HG03095 (cell line): ENCODE measurements at regions not wholly inside any gene's neighbourhood (a gene's known extent, or its start where the extent isn't known, plus 50 kb on each side); places are given as distances from the start of the nearest gene placed in this dataset.

ENCODE experiments used
- ATAC-seq: cut with Tn5 transposase; IDR thresholded peaks from one replicate; pipeline ENCODE4 v1.9.1; 2021; ENCODE audit warnings: moderate library complexity; ENCODE audit not compliant: unreplicated experiment

DNA sequence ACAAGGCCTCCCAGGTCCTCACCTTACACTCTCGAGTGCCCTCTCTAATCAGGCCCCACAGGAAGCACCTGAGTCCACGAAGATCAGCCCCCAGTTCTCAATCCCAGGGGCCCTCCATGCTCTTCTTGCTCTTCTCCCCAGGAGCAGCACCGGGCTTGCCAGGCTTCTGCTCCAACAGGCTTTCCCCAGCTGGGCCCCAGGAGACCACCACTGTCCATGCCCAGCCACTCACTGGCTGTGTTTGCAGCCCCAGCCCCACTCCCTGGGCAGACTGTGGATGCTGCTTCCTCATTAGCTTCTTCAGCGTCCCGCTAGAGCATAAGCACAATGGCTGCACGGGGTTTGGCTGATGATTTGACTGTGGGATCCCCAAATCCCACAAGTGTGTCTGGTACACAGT, 781.9 kb downstream of the GALR1 start:
- ATAC-seq = no peak

DNA sequence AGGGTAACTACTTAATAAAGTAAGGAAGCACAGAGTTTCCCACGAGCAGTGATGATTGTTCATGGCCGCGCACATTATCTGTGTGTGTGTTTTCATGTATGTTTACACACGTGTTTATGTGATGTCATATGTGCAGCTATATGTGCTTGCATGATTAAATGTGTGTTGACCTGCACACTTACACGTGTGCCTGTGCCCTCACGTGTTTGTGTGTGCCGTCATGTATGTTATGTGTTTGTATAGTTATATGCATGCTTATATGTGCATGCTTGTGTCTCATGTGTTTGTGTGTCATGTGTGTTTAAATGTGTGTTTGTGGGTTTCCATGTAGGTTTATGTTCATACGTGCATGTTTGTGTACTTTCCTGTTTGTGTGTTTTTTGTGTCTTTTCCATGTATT, 782.3 kb downstream of the GALR1 start:
- ATAC-seq = no peak

DNA sequence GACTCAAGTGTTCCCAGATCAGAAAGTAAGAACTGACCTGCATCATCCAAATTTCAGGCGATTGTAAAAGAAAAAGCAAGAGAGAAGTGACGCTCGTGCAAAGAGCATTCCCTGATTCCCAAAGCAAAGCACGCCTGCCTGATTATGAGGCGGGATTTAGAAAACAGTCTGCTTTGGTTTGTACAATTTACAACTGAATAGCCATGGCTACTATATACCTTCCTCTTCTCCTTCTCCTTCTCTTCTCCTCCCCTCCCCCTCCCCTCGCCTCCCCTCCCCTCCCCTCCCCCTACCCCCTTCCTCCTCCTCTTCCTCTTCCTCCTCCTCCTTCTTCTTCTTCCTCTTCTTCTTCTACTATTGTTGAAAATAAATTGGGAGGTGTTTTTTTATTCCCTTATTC, 782.9 kb downstream of the GALR1 start:
- no peak for ATAC-seq

DNA sequence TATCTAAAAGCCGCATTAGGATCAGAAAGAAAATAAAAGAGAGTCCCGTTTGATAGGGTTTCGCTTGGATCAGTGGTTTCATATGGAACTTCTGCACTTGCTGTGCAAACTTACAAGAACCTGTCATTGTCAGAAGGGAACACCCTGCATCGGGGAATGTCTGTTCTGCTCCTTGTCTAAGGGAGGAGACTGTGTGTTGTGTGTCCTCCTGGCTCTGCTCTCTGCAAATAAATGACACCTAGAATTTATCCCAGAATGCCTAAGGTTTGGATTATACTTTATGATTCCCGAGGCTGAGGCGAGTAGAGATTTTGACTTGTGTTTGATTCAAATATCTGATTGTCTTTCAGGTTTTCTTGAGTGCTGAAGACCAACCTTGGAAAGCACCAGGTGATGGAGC, 785.1 kb downstream of the GALR1 start:
- no peak for ATAC-seq

DNA sequence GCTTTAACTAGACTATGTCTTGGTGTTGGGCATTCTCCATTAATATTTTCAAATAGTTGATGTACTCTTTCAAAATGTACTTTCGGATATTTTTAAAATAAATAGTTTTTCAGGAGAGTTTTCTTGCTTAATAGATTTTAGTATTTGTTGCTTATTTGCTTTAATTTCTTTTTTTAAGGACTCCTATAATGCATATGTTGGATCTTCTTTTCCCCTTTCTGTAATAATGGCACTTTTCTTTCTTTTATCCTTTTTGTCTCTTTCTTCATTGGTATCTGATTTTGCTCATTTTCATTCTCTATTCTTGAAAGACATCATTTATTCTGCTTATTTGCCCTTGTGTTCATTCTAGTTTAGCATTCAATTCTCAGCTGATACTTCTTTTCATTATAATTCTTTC, 791.6 kb downstream of the GALR1 start:
- ATAC-seq = no peak

DNA sequence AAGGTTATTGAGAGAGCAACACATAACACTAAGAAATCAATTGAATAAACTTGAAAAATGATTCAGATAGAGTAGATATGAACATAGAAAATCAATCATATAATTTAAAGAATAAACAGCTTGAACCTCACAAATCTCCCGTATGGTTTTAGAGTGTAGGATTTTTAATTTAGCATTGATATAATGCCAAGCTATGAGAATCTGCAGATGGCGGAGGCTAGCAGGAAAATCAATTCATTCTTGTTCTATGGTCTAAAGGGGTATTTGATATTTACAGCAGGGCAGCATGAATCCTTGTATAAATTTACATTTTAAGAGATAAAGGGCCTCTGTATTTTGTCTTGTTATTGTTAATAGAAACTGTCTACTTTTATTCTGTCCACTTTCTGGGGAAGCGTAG, 797.0 kb downstream of the GALR1 start:
- no peak for ATAC-seq

DNA sequence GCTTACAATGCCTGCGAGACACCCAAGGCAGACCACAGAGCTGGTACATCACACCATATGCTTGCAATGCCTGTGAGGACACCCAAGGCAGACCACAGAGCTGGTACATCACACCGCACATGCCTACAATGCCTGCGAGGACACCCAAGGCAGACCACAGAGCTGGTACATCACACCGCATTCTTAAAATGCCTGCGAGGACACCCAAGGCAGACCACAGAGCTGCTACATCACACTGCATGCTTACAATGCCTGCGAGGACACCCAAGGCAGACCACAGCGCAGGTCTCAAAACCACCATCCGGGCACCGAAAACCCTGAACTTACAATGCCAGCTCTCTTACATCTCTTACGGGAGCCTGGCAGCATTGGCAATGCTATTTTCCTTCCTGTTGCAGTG, 799.6 kb downstream of the GALR1 start:
- no peak for ATAC-seq

DNA sequence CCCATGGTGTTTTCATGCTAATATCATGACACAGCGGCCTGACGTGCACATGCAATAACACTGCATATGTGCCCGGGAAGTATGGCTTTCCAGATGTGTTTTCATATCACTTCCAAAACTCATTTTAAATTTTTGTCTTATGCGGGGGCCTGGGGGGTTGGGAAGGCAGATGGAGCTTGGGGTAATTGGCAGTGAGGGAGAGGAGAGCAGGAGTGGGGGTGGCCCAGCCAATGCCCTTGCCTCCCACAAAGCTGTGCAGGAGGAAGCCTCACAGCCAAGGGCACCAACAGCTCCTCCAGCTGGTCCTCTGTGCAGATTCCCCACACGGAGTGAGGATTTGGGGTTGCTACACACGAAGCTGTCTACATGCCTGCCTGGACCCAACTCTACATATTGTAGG, 805.2 kb downstream of the GALR1 start:
- ATAC-seq = no peak

DNA sequence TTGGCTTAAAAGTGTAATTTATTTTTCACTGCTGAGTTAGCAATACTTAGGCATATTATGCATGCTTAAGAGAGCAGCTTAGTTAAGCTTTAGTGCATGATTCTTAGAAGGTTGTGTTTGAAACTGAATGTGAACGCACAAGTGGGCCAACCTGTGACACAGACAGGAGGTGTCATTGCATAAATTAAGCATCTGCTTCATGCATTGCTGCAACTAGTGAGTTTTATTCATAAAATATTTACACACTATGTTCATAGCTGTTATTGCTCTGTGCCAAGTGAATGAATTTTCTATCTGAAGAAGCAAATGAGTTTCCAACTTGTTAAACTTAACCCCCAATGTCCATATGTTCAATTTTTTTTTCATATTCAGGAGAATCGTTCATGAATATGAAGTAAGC, 806.4 kb downstream of the GALR1 start:
- no peak for ATAC-seq

DNA sequence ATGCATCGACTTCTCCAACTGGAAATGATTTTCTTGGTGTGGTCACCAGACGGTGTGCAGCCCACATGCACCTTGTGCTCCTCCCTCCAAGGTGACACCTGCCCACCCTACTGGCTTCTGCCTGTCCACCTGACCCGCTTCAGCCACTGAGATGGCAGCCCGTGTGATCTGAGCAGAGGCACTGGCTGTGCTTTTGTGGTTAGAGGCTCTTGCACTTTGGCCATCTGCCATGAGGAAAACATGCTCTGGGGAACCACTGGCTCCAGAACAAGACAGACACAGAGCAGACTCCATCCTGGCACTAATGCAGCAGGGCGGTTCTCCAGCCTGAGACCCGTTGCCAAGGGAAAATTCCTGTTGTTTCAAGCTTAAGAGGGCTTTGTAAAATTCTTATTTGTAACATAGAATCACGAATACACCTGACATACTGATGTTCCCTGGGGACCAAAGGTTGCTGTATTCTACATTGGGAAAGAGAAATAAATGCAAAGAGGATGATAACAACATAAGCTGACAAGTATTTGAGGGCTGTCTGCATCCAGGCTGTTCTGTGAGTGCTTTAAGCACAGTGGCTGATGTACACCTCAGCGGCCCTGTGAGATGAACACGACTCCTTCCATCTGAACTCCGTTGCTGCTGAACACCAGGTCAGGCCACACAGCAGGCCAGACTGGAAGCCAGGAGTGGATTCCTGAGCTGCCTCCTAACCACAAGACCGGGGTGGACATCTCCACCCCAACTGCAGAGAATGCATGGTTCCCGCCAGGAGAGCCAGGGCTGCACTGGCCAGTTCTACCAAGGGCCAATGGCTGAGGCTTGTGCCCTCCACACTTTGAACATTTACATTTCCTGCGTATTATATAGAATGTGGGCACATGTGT, 820.4 kb downstream of the GALR1 start:
- ATAC-seq = no peak

DNA sequence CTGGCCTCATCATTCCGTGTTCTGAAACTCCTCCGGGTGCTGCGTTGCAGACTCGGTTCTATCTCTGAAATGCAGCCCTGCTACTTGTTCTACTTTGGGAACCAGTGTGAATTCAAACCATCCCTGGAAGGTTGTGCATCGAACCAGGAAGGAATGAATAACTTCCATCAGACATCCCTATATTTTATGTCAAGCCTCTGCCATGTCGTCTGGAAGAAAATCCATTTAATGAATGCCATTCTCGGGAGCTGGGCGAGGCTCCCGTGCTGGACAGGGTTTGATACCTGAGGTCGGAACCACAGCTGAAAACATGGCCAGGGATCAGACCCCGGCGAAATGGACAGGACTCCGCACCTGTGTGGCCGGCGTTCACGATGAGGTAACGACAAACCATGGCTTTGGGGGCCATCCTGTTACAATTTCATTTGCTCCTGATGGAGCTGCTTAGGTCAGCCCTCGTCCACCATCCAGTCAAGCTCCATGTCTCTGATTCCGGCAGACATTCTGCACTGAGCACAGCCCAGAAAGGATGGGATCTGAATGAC, 821.6 kb downstream of the GALR1 start:
- no peak for ATAC-seq

DNA sequence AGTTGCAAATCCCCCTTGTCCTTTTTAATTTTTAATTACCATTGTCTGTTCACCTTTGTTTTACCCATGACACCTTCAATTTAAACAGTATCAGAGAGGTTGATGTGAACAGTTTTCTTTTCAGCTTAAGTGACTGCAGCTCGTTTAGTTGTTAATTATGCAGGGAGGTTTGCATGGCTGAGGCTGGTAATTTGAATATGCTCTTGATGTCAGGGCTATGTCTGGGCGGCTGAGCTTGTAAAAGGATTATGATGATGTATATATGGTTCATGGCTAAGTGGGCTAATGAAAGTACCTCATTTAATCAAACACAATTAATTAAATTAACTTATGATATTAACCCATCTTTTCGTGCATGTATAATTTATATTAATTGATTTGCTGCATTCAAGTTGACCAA, 822.1 kb downstream of the GALR1 start:
- ATAC-seq = no peak

DNA sequence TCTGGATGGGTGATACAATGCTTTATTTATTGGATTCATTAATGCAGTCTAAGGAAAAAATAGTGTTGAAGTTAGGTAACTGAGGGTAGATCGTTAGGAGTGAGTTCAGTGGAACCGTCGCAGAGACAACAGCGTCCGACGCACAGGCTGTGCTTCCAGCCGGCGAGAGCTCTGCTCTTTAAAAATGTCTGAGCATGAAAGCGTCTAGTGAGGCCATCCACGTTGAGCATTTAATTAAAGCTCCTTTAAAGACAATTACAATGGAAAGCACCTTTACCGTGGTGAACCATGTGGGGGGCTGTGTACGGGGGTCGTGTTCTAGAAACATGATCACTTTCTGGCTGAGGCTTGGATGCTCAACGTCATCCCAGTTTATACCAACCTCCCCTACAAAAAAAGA, 822.7 kb downstream of the GALR1 start:
- no peak for ATAC-seq

DNA sequence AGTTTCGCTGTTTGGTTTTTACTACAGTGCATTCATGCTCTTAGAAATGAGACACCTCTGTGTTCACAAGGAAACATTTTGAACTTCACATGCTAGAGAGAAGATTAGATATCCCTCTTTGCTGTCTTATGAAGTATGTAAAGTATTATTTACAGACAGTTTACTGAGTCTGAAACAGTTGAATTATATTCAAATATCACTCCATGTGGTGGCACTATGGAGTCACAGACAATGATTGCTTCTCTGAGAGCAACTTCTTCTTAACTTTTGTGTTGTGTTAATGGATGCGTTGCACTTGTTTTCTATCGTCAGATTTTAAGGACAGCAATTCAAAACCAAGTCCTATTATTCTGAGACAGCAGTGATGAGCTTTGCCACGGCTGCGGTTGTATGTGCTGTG, 823.6 kb downstream of the GALR1 start:
- ATAC-seq = no peak

DNA sequence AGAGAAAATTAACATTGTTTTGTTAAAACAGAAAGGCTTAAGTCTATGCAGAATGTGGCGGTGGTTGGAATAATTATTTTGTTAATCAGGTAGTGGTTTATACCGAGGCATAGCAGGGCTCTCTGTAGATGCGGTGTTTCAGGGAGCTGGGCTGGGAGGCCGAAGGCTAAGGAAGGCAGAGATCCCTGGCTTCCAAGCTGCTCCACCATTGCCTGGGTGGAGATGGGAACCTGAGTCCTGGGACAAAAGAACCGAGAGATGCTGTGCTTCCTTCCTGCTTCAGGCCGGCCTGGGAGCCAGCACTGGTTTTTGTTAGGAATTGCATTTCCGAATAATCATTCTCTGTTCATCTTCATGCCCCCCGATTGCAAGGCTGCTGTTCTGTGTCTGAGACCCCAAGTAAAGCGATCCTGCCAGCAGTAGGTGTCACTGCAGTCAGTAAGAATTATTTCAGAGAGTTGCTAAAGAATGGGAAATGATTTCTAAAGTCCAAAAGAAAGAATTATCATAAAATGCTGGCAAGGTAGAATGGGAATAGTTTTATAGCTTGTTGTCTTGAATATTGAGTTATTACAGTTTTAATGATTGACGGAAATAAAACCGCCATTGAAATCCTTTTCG, 824.9 kb downstream of the GALR1 start:
- ATAC-seq = no peak

DNA sequence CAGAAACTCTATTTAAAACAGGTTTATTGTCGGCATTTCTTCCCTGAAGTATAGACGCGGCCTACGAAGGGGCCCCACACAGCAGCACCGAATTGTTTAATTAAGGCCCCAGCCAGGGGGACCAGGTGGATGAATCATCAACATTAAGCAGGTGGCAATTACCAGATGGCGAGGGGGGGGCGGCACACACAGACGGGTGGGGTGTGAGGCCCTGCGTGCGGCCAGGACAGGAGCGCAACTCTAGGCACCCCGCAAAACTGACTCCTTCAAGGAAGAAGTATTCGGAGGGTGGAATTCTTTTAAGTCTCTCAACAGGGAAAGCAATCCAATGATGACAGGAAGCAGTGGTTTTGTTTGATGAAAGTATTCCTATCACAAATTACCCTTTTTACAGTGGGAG, 830.4 kb downstream of the GALR1 start:
- no peak for ATAC-seq

DNA sequence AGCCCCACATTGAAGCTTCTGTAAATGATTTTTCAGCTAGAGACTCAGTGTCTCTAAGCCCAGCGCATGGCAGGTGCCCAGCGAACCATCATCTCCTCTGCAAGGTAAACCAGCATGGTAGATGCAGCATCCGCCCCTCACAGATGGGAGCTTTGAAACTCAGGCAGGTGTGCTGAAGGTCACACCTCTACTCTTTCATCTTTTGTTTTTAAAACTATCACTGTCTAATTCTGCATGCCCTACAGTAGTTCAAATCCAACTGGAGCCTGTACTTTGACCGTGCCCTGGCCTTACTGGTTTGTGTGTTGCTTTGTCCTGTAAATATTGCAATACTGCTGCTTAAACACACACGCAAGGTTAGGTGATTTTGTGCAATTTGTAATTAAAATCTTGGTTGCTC, 831.1 kb downstream of the GALR1 start:
- no peak for ATAC-seq

DNA sequence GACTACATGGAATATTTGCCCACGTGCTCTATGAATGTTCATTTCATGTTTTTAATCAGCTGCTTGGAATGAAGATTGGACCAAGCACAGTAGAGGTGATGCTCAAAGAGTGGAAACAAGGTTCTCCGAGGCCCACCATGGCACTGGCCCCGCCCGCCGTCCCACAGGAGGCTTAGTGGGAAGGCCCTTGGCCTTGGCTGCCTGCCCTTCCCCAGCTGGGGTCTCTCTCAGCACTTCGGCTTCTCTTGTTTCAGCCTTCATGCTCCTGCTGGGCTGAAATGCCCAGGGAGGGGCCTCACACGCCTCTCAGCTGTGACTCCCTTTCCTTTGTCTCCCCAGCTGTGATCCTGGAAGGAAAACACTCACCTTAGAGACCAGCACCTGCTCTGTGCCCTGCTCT, 833.2 kb downstream of the GALR1 start:
- ATAC-seq = no peak

DNA sequence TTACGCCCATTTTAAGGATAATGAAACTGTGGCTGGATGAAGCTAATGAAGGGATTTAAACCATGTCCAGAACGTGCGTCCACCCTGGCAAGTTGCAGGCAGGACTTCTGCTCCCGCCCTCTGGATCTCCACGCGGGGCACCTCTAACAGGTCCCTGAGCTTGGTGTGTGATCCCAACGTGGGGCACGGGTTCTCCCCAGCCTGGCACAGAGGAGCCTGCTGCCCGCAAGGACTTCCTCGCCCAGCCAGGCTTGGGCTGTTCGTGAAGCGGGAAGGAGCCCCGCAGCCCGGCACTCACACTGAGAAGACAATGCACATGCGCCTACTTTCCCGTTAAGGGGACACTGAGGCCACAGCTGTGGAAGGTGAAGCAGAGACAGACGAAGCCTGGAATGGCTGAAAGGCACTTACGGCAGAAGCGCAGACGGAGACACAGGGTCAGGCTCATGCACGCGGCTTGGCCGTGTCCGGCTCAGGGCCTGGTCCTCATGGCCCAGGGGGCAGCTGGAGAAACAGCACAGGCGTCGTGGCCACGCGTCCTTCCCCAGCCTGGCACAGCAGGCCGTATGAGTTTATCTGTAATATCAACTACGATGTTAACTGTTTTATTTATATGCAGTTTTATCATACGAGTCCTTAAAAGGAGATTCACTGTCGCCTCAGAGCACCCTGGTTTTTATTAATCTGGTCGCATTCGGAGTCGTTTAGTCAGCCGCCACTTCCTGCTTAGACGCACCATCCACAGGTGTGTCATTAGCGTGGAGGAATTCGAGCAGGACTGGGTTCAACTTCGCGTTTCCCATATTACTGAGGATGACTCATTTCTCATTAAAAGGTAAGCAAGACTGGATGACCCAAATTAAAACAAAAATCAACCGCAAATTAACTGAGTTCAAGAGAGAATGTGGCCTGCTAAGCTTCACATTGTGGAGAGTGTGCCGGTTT, 835.9 kb downstream of the GALR1 start:
- no peak for ATAC-seq

DNA sequence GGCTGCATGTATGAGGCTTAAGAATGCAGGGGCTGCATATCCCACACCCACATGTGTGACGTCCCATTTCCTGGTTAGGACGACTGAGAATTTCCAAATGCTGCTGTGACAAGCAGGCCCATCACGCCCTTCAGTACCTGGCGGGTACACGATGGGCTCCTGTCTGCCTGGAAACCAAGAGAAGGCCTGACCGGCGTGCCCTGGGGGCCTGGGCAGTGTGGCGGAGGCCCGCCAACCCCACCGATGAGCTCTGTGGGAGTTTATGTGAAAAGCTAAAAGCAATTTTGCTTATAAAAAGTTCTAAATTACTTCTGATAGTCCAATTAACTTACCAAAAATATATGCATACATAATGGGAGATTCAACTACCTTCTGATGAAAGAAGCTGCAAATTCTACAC, 837.3 kb downstream of the GALR1 start:
- ATAC-seq = no peak

DNA sequence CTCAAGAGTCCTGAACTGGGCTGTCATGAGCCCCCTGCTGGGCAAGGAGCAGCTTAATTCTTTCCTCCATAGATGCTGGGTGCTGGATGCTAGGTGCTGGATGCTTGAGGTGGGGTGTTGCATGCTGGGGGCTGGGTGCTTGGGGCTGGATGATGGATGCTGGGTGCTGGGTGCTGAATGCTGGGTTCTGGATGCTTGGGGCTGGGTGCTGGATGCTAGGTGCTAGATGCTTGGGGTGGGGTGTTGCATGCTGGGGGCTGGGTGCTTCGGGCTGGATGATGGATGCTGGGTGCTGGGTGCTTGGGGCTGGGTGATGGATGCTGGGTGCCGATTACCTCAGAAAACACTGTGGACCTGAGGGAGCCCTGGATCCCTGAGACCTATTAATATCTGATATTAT, 837.7 kb downstream of the GALR1 start:
- no peak for ATAC-seq
